ENCODE measurements at regions not wholly inside any gene's neighbourhood (a gene's known extent, or its start where the extent isn't known, plus 50 kb on each side); places are given as distances from the start of the nearest gene placed in this dataset.

DNA sequence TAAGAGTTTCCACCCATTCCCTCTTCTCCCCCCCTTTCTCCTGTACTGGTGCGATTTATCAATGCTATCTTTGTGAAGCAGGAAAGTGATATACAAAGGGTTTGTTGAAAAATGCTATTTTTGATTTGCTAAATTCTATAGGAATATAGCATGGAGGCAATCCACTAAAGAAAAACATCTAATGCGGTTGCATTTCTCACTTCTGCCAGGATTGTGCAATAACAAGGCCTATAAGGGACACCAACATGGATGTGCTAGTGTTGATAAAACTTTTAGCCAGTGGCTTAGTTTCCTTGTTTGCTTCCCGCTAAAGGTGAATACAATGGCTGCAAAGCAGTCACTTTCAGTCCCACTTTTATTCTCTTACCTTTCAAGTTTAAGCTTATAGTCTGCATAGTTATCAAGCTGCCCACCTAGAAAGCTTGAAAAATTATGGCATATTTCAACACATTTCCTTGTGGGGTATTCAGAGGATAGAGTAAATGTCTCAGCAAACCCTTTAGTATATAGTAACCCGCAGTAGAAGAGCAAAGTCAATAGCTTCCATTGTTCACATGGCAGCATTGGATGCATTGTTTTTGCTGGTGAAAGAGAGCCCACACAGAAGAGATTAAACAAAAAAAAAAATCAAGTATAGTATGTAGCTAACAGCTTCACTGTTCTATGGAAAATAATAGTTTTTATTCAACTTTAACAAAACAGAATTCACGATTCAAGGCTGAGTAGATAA is 674.6 kb upstream of the SEMA6A start:
- H3K27me3 ChIP-seq (replicated peaks in 1 of 2; ENCODE audit: control insufficient read depth in 2 of 2, insufficient read depth in 2 of 2, low read length in 1 of 2) = no peaks in the 10 kb centered on the region
- H3K27ac ChIP-seq (ENCODE audit: control insufficient read depth, insufficient read depth) = no peak overlapping the region
- TF ChIP-seq, protein P1, sequence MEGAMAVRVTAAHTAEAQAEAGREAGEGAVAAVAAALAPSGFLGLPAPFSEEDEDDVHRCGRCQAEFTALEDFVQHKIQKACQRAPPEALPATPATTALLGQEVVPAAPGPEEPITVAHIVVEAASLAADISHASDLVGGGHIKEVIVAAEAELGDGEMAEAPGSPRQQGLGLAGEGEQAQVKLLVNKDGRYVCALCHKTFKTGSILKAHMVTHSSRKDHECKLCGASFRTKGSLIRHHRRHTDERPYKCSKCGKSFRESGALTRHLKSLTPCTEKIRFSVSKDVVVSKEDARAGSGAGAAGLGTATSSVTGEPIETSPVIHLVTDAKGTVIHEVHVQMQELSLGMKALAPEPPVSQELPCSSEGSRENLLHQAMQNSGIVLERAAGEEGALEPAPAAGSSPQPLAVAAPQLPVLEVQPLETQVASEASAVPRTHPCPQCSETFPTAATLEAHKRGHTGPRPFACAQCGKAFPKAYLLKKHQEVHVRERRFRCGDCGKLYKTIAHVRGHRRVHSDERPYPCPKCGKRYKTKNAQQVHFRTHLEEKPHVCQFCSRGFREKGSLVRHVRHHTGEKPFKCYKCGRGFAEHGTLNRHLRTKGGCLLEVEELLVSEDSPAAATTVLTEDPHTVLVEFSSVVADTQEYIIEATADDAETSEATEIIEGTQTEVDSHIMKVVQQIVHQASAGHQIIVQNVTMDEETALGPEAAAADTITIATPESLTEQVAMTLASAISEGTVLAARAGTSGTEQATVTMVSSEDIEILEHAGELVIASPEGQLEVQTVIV (IDR thresholded peaks at IDR 0.05; ENCODE audit: borderline replicate concordance, partially characterized antibody) = no peak
- TF ChIP-seq SUZ12 (IDR thresholded peaks at IDR 0.05; ENCODE audit: unreplicated experiment) (no peak), SP1 (IDR thresholded peaks at IDR 0.05; ENCODE audit: low read depth, low read length) (no peak), SREBF2 (IDR thresholded peaks at IDR 0.05; ENCODE audit: low read length) (no peak), RBBP5 (conservative IDR thresholded peaks at IDR 0.05) (no peak), PAX5 (IDR thresholded peaks at IDR 0.05; ENCODE audit: borderline replicate concordance, low read depth, low read length) (no peak), CREB1 (IDR thresholded peaks at IDR 0.05; ENCODE audit: low read depth) (no peak), EED (IDR thresholded peaks at IDR 0.05; ENCODE audit: low read depth) (no peak), CBFB (IDR thresholded peaks at IDR 0.05; ENCODE audit: low read depth) (no peak), SREBF1 (IDR thresholded peaks at IDR 0.05; ENCODE audit: low read length) (no peak), SMAD5 (IDR thresholded peaks at IDR 0.05; ENCODE audit: low read depth) (no peak), WRNIP1 (IDR thresholded peaks at IDR 0.05; ENCODE audit: borderline replicate concordance, low read depth, low read length) (no peak), RB1 (IDR thresholded peaks at IDR 0.05; ENCODE audit: borderline replicate concordance) (no peak), HDAC6 (IDR thresholded peaks at IDR 0.05; ENCODE audit: unreplicated experiment) (no peak), MYB (IDR thresholded peaks at IDR 0.05; ENCODE audit: borderline replicate concordance, low read depth, low read length) (no peak)
- TF ChIP-seq, protein P2, sequence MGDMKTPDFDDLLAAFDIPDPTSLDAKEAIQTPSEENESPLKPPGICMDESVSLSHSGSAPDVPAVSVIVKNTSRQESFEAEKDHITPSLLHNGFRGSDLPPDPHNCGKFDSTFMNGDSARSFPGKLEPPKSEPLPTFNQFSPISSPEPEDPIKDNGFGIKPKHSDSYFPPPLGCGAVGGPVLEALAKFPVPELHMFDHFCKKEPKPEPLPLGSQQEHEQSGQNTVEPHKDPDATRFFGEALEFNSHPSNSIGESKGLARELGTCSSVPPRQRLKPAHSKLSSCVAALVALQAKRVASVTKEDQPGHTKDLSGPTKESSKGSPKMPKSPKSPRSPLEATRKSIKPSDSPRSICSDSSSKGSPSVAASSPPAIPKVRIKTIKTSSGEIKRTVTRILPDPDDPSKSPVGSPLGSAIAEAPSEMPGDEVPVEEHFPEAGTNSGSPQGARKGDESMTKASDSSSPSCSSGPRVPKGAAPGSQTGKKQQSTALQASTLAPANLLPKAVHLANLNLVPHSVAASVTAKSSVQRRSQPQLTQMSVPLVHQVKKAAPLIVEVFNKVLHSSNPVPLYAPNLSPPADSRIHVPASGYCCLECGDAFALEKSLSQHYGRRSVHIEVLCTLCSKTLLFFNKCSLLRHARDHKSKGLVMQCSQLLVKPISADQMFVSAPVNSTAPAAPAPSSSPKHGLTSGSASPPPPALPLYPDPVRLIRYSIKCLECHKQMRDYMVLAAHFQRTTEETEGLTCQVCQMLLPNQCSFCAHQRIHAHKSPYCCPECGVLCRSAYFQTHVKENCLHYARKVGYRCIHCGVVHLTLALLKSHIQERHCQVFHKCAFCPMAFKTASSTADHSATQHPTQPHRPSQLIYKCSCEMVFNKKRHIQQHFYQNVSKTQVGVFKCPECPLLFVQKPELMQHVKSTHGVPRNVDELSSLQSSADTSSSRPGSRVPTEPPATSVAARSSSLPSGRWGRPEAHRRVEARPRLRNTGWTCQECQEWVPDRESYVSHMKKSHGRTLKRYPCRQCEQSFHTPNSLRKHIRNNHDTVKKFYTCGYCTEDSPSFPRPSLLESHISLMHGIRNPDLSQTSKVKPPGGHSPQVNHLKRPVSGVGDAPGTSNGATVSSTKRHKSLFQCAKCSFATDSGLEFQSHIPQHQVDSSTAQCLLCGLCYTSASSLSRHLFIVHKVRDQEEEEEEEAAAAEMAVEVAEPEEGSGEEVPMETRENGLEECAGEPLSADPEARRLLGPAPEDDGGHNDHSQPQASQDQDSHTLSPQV (IDR thresholded peaks at IDR 0.05) = no peak
- POLR2A ChIA-PET = no interaction called here
- no peak overlapping the region for H3K9ac ChIP-seq (ENCODE audit: control insufficient read depth, insufficient read depth, low read length)
- no peak for DNase-seq (ENCODE audit: low read depth, low spot score)
- no peak overlapping the region for H3K4me2 ChIP-seq (ENCODE audit: control insufficient read depth, insufficient read depth)
- in situ Hi-C loops (cut with MboI) = no loop called here
- H2AFZ ChIP-seq (ENCODE audit: control insufficient read depth, low read depth, low read length) = no peak overlapping the region
- RAD21 ChIA-PET (ENCODE audit: unreplicated experiment) = no interaction called here
- H3K36me3 ChIP-seq (ENCODE audit: control insufficient read depth in 2 of 2, insufficient read depth in 2 of 2, low read length in 1 of 2) = no peaks in the 10 kb centered on the region
- intact Hi-C loops (cut with micrococcal nuclease; ENCODE audit: unreplicated experiment) = no loop called here
- no TSS peak for BruUV-seq (replicated peaks)
- FAIRE-seq = no peak
- H3K4me1 ChIP-seq (ENCODE audit: control insufficient read depth, insufficient read depth, low read length) = no peaks in the 10 kb centered on the region
- no peak overlapping the region for H3K4me3 ChIP-seq
- CTCF ChIA-PET = interaction anchor here (0.7 kb wide), 1 partner anchor 296 kb away, joined by 3 read pairs; no protein-coding TSS in a partner anchor
- 50% methylated on average over 5 of the region's 5 CpGs for WGBS (ENCODE audit: insufficient coverage, insufficient replicate concordance, low lambda C conversion rate, missing lambda C conversion rate)
- SMC1A ChIA-PET (ENCODE audit: uncharacterized antibody, unreplicated experiment) = interaction anchor here (0.6 to 1.0 kb wide), 3 partner anchors 14 to 418 kb away, joined by 3 to 4 read pairs (median 3); no protein-coding TSS in a partner anchor
- no peaks in the 10 kb centered on the region for H3K79me2 ChIP-seq (ENCODE audit: control insufficient read depth, insufficient read depth, low read length)
- no peaks in the 10 kb centered on the region for H4K20me1 ChIP-seq (ENCODE audit: control insufficient read depth, insufficient read depth)
- no peak for ATAC-seq
- no peaks in the 10 kb centered on the region for H3K9me3 ChIP-seq (replicated peaks; ENCODE audit: control insufficient read depth, insufficient read depth, low read length)

Data from GM12878 (cell line).